ENCODE measurements at regions not wholly inside any gene's neighbourhood (a gene's known extent, or its start where the extent isn't known, plus 50 kb on each side); places are given as distances from the start of the nearest gene placed in this dataset.

DNA sequence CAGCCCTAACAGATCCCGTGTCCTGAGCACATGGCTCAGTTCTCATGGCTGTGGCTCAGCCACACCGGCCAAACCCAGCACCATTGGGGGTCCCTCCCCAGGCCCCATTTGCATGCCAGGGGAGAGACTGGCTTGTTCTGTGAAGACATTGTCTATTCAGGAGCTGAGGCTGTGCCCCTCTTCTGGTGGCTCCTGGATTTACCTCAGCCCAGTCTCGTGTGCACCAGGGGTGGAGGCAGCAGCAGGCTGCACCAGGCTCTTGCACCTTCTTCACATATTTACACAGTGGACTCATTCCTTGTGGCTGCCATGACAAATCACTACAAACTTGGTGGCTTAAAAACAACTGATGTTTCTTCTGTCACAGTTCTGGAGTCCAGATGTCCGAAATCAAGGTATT lies 92.4 kb upstream of the ITGA6 start:
- DNase-seq = no peak

DNA sequence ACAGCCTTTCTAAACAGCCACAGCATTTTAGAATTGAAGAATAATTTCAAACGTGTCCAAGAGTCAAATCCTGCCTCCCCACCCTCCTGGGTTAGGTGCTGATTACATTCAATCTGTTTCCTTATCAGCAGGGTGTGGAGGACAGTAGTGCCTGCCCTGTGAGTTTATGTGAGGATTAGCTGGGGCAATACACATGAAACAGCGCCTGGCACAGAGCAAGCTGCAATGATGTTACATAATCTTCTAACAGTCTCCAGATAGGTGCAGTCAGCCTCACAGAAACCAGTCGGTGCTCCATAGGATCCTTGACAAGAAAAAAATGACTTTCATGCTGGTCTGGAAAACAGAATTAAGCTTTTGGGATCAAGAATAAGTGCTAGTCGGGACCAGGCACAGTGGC lies 91.7 kb upstream of the ITGA6 start:
- no peak for DNase-seq

DNA sequence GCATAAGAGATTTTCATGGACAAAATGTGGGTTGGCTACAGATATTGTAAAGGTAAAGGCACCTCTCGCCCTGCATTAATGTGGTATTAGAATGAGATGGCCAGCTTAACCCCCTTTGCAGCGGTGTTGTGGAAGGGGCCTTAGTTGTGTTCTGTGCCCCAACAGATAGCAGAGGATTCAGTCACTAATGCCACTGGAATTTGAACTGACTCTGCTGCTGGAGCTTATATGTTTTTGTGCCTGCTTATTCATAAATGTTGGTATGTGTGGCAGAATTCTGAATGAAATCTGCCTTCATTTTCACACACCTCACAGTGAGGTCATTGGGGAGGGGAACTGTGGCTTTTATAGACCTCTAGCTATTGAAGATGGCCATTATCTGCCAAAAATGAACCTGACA lies 90.7 kb upstream of the ITGA6 start:
- no peak for DNase-seq

DNA sequence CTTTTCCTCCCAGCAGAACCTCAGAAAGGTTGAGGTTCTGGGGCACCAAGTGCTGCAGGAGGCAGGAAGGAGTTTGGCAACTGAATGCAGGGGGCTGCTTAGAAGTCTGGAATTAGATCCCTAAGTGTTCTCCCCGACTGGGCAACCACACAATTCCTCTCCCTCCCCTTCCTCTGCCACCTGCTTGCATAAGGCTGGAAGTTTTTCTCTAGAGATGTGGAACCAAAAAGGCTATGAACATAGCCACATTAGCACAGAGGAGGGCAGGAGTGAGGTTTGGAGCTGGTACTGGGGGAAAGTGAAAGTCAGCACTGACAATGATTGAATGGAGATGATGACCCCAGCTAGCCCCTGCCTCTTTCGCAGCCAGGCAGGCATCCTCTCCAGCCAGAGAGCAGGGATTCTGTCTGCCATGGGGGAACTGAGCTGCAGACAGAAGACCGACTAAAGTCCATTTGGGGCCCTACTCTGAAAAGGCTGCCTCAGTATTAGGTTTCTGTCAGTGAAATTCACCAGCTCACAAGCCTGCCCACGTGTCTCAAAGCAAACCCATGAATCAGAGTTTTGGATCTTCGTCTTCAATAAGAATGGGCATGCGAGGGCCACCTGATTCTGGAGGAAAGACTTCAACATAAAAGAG lies 87.9 kb upstream of the ITGA6 start:
- DNase-seq = no peak

DNA sequence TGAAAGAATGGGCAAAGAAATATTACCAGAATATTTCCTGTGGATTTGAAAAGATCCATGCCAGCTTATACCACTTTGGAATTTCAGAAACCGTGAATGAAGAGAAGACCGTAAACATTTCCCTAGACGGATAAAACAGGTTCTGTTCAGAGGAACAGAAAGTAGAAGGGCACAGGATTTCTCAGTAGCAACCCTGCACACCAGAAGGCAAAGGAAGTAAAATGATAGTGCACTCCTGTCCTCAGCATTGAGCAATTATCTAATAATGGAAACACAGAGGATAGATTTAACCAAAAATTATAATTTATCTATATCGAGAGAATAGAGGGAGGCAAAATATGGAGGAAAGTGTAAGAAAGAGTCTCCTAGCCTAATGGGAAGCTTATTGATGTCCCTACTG lies 87.0 kb upstream of the ITGA6 start:
- no peak for DNase-seq

DNA sequence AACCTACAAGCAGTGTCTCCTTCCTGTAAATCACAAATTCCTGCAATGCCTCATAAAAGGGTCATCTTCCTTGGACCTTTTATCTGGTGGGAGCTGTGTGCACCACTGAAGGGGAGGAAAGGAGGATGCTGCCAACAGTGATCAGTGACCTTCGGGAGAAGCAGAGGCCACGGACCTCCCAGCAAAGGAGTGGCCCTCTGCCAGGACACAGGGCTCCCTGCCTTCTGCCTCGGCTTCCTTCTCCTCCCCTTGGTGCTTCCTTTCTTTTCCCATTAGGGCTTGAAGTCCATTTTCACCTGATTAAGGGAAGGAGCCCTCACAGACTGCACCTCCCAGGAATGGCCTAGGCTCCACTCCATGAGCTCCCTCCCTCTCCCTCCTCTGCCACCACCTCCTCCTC lies 85.3 kb upstream of the ITGA6 start:
- no peak for DNase-seq

DNA sequence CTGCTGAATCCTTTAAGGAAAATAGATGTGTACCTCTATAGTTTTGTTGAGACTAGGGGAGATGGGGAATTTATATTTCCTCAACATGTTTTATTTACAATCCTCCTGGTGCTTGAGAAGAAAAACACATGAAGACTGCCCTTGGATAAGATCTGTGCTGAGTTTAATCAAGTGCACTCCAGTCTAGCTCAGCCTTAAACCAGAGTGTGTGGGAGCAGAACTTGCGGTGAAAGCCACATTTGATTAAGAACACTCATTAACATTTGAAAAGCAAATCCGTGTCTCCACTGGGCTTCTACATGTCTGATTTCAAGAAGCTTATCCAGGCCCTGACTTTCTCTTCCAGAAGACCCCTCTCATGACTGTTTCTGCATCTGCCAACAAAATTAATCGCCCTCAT lies 84.8 kb upstream of the ITGA6 start:
- no peak for DNase-seq

DNA sequence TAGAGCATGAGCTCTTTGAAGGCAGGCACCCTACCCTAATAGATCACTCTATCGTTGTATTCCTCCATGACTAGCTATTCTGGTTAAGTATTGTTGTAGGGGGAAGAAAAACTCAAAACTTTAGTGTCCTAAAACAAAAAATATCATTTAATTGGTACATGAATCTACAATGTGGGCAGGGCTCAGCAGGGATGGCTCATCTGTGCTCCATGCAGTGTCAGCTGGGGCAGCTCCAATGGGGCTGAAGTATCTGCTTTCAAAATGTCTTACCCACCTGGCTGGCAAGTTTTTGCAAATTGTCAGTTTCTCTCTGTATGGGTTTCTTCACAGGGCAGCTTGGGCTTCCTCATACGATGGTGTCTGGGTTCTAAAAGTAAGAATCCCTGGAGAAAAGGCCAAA lies 83.2 kb upstream of the ITGA6 start:
- no peak for DNase-seq

DNA sequence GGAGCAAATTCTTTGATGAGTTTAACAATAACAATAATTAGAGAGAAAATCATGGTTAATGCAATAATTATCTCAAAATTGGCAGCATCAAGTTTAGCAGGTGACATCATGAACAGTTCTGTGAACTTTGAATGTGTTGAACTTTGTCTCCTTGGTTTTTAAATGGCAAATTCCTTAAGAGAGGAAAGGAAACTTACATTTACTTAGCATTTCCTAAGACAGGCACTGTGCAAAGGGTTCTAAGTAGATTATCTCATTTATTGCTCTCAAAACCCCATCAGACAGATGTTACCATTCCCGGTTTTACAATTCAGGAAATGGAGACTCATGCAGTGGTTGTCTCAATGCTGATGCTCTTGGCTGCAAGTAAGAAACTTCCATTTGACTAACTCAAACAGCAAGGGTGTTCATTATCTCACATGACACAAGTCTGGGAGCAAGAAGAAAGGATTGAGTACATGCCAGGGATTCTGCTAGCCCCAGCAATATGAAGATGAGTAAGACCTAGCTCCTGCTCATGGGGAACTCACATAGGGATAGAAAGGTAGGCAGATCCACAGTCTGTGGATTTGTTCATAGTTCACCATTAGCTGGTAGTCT lies 81.3 kb upstream of the ITGA6 start:
- DNase-seq = no peak

DNA sequence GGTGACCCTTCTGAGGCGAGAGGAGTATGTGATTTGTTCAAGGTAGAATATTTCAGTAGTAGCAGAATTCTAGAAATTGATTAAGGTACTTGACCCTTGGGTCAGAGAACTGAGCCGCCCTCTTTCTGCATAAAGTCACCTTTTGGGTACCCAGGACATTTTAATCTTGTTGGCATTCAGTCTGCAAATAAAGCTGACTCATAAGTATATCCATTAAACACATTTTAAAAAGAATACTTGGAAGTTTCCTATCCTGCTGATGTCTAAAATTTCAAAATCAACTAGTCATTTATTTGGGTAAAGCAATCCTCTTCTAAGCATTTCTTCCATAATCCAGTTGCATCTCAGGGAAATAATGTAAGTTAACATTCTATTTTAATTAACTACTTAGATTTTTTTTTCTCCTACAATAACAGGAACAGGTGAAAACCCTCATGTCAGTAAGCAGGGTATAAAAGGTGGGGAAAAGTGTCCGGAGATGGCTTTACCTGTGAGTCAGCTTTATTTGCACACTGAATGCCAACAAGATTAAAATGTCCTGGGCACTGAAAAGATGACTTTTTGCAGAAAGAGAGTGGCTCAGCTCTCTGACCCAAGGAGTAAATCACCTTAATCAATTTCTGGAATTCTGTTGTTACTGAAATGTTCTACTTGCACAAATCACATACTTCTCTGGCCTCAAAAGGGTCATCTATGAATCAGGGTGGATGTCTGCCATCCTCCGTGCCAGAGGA lies 78.7 kb upstream of the ITGA6 start:
- no peak for DNase-seq

DNA sequence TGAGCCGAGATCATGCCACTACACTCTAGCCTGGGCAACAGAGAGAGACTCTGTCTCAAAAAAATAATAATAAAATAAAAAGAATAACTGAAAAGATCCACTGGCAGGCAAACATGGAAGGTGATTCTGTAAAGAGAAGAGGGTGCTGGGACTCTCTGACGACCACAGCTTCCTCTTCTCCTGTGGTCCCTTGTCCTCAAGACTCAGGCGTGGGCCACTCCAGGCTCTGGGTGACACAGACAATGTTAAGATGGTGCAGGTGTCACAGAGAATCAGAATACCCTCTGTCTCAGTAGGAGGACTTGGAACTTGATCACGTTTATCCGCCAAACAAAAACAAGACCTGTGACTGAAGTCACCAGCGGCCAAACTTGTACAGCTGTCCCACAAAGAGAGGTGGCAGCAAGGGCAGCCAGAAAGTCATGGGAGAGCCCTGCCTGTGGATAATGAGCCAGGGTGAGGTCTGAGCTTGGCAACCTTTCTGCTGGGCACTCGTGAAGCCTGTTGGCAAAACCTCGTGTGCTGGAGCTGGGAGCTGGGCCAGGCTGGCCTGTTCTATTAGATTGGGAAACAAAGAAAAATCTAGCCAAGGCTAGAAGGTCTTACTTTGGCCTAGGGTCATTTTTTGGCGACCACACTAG lies 76.4 kb upstream of the ITGA6 start:
- no peak for DNase-seq

DNA sequence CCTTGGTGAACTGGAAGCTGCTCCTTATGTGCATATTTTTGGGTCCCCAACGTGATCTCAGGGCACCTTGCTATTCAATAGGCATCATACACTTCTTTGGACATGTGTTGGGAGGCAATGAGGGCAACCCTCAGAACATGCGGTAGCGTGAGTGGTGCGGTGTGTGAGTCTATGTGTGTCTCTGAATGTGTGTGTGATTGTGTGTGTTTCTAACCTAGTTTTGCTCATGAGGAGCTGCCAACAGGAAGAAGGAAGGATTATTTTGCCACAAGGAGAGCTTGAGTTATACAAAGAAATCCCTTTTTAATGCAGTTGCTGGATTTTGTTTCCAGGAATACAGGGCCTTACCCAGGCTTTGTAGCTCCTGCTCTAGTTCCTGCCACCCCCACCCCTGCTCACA lies 75.8 kb upstream of the ITGA6 start:
- no peak for DNase-seq

DNA sequence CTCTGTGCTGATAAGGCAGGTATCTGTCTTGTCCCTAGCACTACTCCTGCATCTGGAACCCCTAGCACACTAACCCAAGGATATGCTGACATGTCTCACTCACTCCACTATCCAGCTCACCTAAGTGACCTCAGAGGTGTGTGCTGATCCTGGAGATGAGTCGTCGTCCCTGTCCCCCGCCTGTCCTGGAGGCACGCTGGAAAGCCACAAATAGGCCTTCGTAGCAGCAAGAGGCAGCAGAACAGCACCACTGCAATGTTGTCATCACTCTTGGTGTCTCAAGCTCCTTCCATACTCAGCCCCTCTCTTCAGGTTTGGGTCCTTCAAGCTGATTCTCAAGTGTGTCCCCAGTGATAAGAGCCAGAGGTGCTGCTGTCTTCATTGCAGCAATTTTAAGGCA lies 73.0 kb upstream of the ITGA6 start:
- DNase-seq = no peak

DNA sequence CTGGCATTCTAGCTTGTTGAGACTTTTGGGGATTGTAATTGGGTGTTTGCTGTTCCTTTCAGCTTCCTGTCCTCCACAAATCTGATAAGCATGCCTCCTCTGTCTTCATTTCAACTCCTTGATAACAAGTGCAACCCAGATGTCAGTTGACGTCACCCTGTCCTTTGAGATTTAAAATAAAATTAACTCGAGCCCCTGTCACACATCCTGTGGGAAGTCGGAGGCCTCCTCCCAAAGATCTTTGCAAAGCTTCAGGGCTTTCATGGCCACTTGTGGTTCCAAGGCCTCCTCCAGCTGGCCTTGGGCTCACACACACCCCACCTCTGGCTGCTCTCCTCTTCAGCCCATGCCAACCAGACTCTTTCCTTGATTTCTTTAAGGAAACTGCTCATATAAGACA lies 69.9 kb upstream of the ITGA6 start:
- no peak for DNase-seq

DNA sequence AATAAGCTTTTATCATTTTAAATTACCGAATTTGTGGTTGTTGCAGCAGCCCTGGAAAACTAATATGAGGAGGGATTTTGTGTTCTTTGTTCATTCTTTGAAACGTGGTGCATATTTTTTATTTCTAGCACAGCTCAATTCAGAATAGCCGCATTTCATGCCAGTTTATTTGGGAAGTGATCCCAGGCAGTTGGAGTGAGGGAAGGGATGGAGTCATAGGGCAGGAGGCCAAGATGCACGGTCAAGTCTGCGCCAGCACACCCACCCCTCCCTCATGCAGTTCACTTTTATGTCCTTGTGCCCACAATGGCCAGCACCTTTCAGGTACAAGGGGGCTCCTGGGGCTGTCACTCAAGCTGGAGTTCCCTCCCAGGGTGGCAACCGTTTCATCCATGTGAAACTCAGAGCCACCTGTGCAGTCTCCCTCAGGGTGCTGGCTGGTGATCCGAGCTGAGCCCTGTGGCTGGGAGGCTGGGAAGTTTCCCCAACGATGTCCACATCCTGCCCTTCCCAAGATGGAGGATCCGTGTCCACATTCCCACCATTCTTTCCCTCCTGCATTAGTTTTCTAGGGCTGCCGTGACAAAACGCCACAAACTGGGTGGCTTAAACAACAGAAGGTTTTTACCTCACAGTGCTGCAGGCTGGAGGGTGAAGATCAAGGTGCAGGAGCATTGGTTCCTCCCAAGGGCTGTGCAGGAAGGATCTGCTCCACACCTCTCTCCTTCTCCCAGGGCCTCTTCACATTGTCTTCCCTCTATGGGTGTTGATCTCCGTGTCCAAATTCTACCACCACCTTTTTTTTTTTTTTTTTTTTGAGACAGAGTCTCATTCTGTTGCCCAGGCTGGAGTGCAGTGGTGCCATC lies 68.5 kb upstream of the ITGA6 start:
- no peak for DNase-seq

DNA sequence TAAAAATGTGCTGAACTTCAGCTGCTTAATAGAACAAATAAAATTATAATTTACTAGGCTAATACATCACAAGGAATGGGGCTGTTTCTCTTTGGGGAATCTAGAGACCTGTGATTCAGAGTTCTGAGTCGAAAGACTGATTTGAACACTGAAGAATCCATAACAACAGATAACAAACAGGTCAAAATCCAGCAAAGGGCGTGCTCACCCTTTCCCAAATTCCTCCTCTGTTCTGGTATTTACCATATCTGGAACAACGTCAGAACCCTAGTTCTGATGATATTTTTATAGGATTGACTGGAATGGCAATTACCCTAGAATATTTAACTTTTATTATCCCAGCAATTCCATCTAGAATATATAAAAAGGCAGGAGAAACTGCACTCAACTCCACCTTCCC lies 66.0 kb upstream of the ITGA6 start:
- DNase-seq = no peak

DNA sequence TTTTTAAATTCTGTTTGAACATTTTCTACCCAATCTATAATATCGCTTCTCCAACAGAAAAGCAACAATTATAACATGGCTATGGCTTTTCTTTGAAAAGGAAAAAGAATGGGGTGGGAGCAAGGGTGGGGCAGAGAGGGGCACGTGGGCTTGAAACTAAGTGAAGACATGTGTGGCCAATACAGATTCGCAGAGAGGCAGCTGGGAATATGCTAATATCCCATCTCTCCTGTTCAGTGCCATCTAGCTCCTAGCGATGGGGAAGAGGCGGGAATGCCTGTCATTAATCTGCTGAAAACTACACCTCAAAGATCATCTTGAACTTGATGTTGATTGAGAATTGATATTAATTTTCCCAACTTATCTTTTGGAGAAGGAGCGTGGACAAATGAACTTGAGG lies 65.5 kb upstream of the ITGA6 start:
- no peak for DNase-seq

DNA sequence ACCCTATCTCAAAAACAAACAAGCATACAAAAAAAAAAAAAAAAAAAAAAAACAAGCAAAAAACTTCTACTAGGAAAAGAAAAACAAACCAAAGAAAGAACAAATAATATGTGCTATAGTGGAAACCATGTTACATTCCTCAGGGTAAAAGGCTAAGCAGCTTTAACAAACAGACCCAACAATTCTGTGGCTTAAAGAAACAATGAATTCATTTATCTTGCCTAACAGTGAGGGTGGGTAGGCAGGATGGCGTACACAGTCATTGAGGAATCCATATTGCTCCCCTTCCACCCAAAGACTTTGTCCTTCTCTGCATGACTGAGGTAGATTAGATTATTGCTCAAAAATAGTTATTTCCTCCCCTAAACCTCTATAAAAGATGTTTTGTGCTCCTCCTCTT lies 63.1 kb upstream of the ITGA6 start:
- DNase-seq = no peak

DNA sequence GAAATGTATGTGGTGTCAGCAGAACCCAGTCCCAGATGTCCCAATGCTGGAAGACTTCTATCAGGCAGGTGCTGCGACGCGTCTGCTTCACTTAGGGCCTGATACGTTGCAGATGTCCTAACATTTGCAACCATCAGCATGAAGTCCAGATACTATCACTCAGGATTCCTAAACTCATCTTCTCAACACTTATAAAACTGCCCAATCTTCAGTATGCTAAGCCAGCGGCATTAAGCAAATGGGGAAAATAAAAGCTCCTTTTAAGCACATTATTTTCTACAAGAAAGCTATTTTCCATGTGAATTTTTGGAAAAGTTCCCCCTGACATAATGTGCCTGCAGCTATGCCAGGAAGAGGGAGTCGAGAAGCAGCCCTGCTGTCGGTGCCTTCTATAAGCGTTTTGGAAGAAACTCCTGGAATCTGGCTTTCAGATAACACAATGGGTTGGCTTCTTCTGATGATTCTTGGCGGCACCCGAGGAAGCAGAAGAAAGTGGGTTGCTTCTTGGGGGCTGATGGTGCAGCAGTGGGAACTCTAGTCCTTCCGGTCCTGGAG lies 60.7 kb upstream of the ITGA6 start:
- no peak for DNase-seq

DNA sequence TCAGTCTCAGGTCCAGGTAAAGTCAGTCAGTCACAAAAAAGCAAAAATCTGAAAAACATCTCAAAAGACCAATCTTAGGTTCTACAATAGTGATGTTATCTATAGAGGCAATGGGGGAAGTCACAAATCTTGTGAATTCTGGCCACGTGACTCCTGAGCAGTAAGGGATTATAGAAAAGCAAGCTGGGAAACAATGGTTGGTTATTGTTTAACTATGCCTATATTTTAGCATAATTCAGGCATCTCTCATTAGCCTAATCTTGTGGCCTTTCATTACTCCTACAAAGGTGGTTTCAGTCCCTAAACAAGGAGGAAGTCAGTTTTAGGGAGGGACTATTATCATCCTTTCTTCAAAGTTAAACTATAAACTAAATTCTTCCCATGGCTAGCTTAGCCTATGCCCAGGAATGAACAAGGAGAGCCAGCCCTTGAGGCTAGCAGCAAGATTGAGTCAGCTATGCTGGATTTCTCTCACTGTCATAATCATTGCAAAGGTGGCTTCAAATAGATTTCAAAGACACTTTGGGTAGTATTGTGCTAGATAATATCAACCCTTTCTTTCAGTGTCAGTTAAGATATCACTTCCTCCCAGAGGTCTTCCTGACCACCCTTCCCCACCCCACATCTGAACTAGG lies 56.4 kb upstream of the ITGA6 start:
- no peak for DNase-seq

DNA sequence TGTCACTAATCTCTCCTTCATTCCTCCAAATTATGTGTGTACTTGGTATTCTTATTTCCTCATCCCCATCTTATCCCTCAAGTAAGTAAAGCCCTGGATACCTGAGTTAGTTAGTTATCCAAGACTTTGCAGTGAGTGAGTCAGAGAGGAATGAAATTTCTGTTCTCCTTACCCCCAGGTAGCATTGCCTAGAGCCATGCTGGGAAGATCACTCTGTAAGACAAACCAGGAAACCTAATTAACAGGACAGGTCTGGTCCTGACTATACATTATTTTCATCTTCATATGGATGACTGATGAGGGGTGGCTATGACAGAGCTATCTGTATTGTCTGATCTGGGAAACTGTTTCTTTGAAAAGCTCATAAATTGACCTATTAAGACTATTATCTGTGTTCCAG lies 55.0 kb upstream of the ITGA6 start:
- DNase-seq = no peak

DNA sequence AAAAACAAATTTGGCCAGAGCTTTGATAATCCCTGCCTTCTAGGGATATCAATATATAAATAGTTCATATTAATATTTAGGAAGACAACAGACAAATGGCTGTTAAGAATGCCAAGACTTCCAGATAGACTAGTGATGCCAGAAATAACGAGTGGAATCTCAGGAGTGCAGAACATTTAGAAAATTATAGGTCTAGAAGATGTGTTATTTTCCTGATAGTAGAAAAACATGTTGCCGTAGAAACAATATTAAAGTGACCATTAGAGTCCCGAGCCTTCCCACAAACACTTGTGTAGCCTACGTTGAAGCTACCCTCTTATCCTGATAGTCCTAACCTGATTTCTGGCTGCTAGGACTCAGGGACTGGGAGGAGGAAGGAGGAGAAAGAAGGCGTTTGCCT lies 54.3 kb upstream of the ITGA6 start:
- DNase-seq = no peak

Data from RPMI8226 (cell line).